ENCODE measurements at regions not wholly inside any gene's neighbourhood (a gene's known extent, or its start where the extent isn't known, plus 50 kb on each side); places are given as distances from the start of the nearest gene placed in this dataset.

- H3K9me3 ChIP-seq (ENCODE audit: insufficient read depth, low read length), result no peaks in the 10 kb centered on the region
- H4K20me1 ChIP-seq (ENCODE audit: low read depth, low read length), result no peaks in the 10 kb centered on the region
- H3F3A ChIP-seq (ENCODE audit: insufficient read depth), result no peaks in the 10 kb centered on the region
- H3K36me3 ChIP-seq (ENCODE audit: low read length), result peaks cover 23% of the 10 kb centered on the region
- H3K4me2 ChIP-seq (ENCODE audit: low read depth, low read length, poor library complexity, severe bottlenecking), result no peak overlapping the region
- H3K4me3 ChIP-seq (ENCODE audit: insufficient read depth, low read length, poor library complexity, severe bottlenecking), result no peak overlapping the region
- H3K79me2 ChIP-seq (ENCODE audit: insufficient read depth, low read length), result peaks cover 91% of the 10 kb centered on the region
- H3K9me2 ChIP-seq (replicated peaks; ENCODE audit: insufficient read depth, low read length), result no peaks in the 10 kb centered on the region
- TF ChIP-seq CTCF (IDR thresholded peaks at IDR 0.05; ENCODE audit: insufficient read depth, low read length, poor library complexity, severe bottlenecking) (no peak), EZH2phosphoT487 (conservative IDR thresholded peaks at IDR 0.05; ENCODE audit: low read length) (no peak)
- H3K27me3 ChIP-seq (ENCODE audit: low read length), result no peaks in the 10 kb centered on the region
- no peak overlapping the region for H3K27ac ChIP-seq (ENCODE audit: low read depth, low read length)
- no peak overlapping the region for H2AFZ ChIP-seq (ENCODE audit: low read depth, low read length, severe bottlenecking)
- H3K9ac ChIP-seq (ENCODE audit: low read length), result no peak overlapping the region
Observed at GRCh38 chr6:11339380-11339779, 106.9 kb upstream of the NEDD9 start.

DNA sequence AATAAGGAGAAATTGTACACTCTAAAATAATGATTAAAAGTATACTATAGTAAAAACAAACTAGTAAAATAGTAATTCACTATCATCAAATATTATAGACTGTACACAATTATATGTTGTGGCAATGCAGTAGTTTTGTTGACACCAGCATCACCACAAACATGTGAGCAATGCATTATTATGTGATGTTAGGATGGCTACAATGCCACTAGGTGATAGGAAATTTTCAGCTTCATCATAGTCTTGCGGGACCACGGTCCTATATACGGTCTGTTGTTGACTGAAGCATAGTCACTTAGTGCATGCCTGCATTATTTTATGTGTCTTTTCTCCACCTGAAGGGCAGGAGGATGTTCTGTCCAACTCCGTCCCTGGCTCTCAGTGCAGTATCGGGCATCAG is 104.8 kb upstream of the NEDD9 start:
- no peak overlapping the region for H3K4me2 ChIP-seq (ENCODE audit: low read depth, low read length, poor library complexity, severe bottlenecking)

GRCh38 chr6:11335826-11336225 is 103.4 kb upstream of the NEDD9 start:
- H3K9me3 ChIP-seq (ENCODE audit: insufficient read depth, low read length), result no peaks in the 10 kb centered on the region
- H3F3A ChIP-seq (ENCODE audit: insufficient read depth), result peaks cover 8% of the 10 kb centered on the region; the same call in 1 of the 2 replicates
- no peak overlapping the region for H3K27ac ChIP-seq (ENCODE audit: low read depth, low read length)
- H3K4me2 ChIP-seq (ENCODE audit: low read depth, low read length, poor library complexity, severe bottlenecking), result no peak overlapping the region
- H3K36me3 ChIP-seq (ENCODE audit: low read length), result peaks cover 16% of the 10 kb centered on the region
- H2AFZ ChIP-seq (ENCODE audit: low read depth, low read length, severe bottlenecking), result no peak overlapping the region
- H3K9me2 ChIP-seq (replicated peaks; ENCODE audit: insufficient read depth, low read length), result no peaks in the 10 kb centered on the region
- TF ChIP-seq CTCF (IDR thresholded peaks at IDR 0.05; ENCODE audit: insufficient read depth, low read length, poor library complexity, severe bottlenecking), result no peak
- no peak for TF ChIP-seq EZH2phosphoT487 (conservative IDR thresholded peaks at IDR 0.05; ENCODE audit: low read length)
- no peaks in the 10 kb centered on the region for H4K20me1 ChIP-seq (ENCODE audit: low read depth, low read length)
- peaks cover 88% of the 10 kb centered on the region for H3K79me2 ChIP-seq (ENCODE audit: insufficient read depth, low read length)
- H3K4me3 ChIP-seq (ENCODE audit: insufficient read depth, low read length, poor library complexity, severe bottlenecking), result no peak overlapping the region
- H3K27me3 ChIP-seq (ENCODE audit: low read length), result no peaks in the 10 kb centered on the region
- no peak overlapping the region for H3K9ac ChIP-seq (ENCODE audit: low read length)

More for the DNA sequence above, 104.8 kb upstream of the NEDD9 start:
- Histone ChIP-seq H3K9me3 (ENCODE audit: insufficient read depth, low read length) (no peaks in the 10 kb centered on the region), H3K27ac (ENCODE audit: low read depth, low read length) (no peak overlapping the region), H3K4me3 (ENCODE audit: insufficient read depth, low read length, poor library complexity, severe bottlenecking) (no peak overlapping the region), H3K27me3 (ENCODE audit: low read length) (no peaks in the 10 kb centered on the region), H3K79me2 (ENCODE audit: insufficient read depth, low read length) (peaks cover 88% of the 10 kb centered on the region), H2AFZ (ENCODE audit: low read depth, low read length, severe bottlenecking) (no peak overlapping the region), H4K20me1 (ENCODE audit: low read depth, low read length) (no peaks in the 10 kb centered on the region), H3F3A (ENCODE audit: insufficient read depth) (peaks cover 8% of the 10 kb centered on the region; the same call in 1 of the 2 replicates), H3K9ac (ENCODE audit: low read length) (no peak overlapping the region), H3K36me3 (ENCODE audit: low read length) (peaks cover 23% of the 10 kb centered on the region), H3K9me2 (replicated peaks; ENCODE audit: insufficient read depth, low read length) (no peaks in the 10 kb centered on the region)
- TF ChIP-seq EZH2phosphoT487 (conservative IDR thresholded peaks at IDR 0.05; ENCODE audit: low read length) (no peak), CTCF (IDR thresholded peaks at IDR 0.05; ENCODE audit: insufficient read depth, low read length, poor library complexity, severe bottlenecking) (no peak)

Measured in SU-DHL-6 (cell line).